Renal cortex interstitium (tissue), 11 donors: ENCODE measurements at regions not wholly inside any gene's neighbourhood (a gene's known extent, or its start where the extent isn't known, plus 50 kb on each side); places are given as distances from the start of the nearest gene placed in this dataset.
"Not testable (repeated sequence)": the region's sequence is repeated elsewhere in the genome, so short reads cannot be mapped to it uniquely, and the experiment has no call there.

Source experiments
- DNase-seq, 11 donors: peaks; one replicate each; pipeline ENCODE4 v3.0.0-alpha.2; 2013; ENCODE audit warnings: low read depth in 9 of 11, low spot score in 4 of 11; ENCODE audit errors: extremely low read depth in 1 of 11

DNA sequence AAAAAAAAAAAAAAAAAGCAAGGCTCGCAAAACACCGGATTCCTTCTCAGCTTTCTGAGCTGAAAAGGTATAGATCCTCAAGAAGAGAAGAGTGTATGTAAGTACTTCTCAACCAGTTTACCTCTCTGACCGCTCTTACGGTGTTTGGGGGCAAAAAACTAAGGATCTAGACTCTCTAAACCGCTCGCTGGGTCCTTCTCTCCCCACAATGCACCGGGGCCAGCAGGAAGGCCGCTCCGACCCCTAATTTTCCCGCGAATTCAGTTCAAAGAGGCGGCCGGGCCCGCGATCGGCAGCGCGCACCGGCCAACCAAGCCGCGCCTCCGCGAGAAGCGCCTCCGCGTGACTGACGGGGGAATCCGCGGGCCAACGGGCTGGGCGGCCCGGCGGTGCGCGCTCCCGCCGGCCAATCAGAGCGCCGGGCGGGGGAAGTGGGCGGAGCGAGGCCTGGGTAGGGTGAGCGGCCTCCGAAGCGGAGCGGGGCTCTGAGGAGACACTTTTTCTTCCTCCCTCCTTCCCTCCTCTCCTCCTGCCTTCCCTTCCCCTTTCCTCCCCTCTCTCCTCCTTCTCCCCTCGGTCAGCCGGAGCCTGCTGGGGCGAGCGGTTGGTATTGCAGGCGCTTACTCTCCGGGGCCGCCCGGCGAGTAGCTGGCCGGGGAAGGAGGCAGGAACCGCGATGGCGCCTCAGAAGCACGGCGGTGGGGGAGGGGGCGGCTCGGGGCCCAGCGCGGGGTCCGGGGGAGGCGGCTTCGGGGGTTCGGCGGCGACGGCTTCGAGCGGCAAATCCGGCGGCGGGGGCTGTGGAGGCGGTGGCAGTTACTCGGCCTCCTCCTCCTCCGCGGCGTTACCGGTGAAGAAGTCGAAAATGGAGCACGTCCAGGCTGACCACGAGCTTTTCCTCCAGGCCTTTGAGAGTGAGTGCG is 93.0 kb downstream of the CRLF3 start:
- peak in 10 of 11 donors; percentile 61 to 82 (median 75) for DNase-seq

DNA sequence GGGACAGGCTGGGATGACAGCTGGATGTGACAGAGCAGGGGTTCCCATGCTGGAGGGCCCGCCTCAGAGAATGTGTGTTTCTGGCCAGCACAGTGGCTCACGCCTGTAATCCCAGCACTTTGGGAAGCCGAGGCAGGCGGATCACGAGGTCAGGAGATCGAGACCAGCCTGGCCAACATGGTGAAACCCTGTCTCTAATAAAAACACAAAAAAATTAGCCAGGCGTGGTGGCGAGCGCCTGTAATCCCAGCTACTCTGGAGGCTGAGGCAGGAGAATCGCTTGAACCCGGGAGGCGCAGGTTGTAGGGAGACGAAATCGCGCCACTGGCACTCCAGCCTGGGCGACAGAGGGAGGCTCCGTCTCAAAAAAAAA is 93.7 kb downstream of the CRLF3 start:
- not testable (repeated sequence) for DNase-seq

DNA sequence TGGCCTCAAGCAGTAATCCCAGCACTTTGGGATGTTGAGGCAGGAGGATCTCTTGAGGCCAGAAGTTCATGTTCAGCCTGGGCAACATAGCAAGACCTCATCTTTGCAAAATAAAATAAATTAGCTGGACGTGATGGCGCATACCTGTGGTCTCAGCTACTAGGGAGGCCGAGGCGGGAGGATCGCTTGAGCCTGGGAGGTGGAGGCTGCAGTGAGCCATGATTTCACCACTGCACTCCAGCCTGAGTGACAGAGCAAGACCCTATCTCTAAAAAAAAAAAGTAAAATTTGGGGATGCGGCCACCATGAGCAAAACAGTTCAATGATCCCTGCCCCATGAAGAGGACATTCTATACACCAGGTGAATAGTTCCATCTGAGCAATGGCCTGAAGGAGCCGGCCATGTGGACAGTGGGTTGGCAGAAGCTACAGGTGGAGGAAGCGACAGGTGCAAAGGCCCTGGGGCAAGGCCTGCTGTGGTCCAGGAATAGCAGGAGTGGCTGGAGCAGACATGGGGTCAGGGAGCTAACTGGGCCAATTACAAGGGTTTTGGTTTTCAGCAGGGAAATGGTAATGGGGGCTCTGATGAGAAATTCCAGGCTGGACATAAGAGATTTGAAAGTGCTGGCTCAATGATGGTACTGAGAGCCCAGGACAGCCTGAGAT is 94.2 kb downstream of the CRLF3 start:
- not testable (repeated sequence) for DNase-seq

DNA sequence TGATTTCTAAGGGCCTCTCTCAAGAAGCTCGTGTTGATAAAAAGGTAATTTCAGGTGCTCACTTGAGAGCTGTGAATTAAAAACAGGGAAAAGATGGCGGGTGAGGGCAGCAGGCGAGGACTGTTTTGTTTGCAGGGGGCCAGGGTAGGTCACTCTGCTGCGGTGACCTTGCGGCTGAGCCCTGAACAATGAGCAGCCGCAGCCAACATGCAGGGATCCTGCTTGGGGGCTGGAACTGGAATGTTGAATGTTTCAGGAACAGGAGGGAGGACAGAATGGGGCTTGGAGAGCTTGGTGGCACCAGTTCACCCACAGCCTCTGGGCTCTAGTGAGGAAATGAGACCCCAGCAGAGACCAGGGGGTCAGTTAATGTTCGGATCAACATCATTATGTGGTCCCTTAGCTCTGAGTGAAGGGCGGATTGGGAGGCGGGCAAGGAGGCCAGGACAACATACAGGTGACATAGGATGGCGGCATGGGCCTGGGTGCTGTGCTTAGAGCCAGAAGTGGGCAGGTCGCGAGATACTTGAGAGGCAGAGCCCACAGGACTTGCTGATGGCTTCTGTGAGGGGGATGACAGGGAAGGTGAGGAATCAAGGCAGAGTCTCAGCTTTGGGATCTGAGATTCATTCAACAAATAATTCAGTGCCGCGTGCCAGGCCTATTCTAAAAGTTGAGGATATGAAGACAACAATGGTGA is 94.9 kb downstream of the CRLF3 start:
- DNase-seq, result not testable (repeated sequence)

DNA sequence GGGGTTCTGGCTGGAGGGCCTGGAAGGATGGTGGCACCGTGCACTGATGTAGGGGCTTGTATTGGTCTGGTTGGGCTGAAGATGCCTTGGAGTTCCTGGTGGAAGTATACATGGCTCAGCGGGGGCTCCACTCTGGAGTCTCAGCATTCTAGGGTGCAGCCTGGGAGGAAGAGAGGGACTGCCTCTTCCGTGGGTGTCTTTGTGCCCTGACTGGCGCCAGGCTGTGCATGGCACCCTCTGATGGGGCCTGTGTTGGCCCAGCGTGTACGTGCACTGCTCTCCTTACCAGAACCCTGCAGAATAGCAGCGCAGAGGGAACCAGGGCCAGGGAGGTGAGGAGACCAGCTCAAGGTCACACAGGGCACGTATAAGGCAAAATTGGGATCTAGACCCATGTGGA is 97.0 kb downstream of the CRLF3 start:
- DNase-seq, result not testable (repeated sequence)

DNA sequence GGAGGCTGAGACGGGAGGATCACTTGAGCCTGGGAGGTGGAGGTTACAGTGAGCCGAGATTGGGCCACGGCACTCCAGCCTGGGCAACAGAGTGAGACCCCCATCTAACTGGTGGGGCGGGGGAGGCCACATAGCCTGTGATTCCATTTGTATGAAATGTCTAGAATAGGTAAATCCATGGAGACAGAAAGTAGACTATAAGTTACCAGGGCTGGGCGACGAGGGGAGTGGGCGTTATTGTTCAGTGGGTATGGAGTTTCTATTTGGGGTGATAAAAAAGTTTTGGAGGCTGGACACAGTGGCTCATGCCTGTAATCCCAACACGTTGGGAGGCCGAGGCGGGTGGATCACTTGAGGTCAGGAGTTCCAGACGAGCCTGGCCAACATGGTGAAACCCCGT is 97.8 kb downstream of the CRLF3 start:
- DNase-seq, result not testable (repeated sequence)

DNA sequence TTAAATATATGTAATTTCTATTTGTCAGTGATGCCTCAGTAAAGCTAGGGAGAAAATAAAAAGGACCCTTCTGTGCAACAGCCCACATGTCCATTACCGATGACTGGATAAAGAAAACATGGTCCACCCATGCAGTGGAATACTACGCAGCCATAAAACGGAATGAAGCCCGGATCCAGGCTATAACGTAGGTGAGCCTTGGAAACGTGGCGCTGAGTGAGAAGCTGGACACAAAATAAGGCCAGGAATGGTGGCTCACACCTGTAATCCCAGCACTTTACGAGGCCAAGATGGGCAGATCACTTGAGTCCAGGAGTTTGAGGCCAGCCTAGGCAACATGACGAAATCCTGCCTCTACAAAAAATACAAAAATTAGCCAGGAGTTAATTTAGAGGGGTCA is 98.2 kb downstream of the CRLF3 start:
- not testable (repeated sequence) for DNase-seq

DNA sequence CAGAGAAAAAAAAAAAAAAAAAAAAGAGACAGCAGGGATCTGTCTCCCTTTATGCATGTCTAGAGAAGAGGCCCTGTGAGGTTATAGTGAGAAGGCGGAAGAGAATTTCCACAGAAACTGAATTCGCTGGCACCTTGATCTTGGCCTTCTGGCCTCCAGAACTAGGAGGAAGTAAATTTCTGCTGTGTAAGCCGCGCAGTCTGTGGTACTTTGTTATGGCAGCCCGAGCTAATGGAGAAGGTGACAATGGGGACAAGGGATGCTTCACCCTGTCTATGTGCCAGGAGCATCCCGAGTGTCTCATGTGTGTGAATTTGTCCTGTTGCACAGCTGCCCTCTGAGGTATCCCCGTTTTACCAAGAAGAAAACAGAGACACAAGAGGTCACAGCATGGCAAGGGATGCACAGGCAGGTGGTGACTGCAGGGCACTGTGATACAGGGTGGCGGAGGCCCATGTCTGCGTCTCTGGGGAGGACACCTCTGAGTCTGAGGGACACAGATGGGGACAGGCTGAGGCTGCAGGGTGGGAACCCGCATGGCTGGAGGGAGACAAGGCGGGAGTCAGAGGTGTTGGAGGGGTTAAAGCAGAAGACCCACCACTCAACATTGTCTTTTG is 100.3 kb downstream of the CRLF3 start:
- not testable (repeated sequence) for DNase-seq

DNA sequence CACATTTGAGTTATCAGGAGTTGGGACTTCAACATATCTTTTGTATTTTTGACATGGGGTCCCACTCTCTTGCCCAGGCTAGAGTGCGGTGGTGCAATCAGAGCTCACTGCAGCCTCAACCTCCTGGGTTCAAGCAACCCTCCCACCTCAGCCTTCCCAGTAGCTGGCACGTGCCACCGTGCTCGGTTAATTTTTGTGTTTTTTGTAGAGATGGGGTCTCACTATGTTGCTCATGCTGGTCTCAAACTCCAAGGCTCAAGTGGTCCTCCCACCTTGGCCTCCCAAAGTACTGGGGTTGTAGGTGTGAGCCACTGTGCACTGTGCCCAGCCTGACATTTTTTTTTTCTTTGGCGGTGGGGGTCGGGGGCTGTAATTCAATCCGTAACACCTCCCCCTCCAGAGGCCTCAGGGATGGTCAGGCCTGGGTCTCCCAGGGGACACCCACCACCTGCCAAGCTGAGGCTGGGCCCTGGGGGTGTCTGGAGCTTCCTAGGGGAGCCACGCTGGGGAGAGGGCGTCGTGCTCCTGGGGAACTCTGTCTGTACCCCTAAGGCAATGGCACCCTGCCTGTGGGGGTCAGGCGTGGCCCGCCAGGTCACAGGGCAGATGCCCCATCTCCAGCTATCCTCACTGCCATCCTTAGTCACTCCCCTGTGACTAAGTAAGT is 102.2 kb downstream of the CRLF3 start:
- DNase-seq, result not testable (repeated sequence)

DNA sequence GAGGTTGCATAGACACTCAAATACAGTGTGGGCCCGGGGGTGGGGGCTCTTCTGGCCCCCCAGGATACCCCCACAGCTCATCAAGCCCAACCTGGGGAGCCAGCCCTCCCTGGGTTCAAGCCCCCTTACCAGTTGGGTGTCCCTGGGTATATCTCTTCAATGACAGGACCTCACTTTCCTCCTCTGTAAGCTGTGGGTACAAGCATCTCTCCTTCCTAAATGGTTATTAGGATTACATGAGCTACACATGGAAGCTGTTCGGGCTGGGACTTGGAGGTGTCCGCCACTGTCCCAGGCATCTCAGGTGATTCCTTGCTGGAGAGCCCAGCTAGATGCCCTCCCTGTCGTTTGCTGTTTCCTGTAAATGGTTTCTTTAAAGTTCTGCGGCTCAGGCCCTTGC is 103.5 kb downstream of the CRLF3 start:
- not testable (repeated sequence) for DNase-seq

DNA sequence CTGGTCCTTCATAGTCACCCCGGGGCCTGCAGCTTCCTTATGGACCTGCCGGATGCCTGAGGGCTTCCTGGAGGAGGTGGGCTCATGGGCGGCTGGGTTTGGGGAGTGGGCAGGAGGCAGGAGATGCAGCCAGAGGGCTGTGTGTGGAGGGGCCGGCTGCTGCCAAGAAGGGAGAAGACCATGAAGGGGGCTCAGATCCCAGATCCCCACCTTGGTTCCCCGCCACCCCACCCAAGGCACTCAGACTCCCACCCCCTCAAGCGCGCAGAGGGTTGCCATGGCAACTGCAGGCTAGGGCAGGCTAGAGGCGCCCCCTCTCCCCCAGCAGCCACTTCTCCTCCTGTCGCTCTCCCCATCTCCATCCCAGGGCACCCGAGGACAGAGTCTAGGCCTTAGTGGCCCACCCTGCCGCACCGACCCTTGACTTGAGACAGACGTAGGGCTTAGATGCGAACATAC is 104.5 kb downstream of the CRLF3 start:
- no peak for DNase-seq

DNA sequence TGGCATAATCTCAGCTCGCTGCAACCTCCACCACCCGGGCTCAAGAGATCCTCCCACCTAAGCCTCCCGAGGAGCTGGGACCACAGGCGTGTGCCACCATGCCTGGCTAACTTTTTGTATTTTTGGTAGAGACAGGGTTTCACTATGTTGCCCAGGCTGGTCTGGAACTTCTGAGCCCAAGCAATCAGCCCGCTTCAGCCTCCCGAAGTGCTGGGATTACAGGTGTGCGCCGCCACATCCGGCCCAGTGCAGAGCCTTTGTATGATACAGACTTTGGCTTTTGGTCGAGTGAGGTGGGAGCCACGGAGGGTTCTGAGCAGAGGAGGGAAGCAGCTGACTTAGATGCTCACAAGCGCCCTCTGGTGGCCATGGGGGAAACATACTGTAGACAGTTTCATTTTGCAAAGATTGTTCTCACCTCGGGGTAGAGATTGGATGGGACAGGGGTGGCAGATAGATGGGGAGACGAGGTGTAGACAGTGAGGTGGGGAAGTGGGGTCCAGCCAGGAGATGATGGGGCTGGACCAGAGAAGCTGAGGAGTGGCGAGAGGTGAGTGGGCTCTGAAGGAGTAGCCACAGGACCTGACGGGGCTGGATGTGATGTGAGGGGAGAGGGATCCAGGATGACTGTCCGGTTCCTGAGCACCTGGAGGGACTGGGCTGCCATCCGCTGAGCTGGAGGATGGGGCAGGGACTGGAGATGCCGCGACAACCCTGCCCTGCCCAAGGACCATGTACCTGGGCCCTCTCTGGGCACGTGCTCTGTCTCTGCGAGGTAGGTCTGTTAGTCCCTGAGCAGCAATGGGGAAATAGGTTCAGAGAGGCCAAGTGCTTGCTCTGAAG is 105.1 kb downstream of the CRLF3 start:
- DNase-seq, result not testable (repeated sequence)

DNA sequence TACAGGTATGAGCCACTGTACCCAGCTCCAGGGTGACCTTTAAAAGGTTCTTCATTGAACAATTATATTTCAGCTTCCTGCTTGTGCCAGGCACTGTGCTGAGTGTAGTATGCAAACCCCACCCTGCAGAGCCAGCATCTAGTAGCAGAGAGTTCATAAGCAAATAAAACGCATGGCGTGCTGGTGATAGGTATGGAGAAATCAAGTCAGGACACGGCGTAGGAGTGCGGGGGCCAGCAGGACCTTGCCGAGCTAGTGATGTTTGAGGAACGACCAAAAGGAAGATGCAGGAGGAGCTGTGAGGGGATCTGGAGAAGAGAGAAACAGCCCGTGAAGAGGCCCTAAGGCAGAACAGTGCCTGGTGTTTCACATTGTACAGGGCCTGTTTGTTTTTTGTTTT is 105.8 kb downstream of the CRLF3 start:
- not testable (repeated sequence) for DNase-seq

DNA sequence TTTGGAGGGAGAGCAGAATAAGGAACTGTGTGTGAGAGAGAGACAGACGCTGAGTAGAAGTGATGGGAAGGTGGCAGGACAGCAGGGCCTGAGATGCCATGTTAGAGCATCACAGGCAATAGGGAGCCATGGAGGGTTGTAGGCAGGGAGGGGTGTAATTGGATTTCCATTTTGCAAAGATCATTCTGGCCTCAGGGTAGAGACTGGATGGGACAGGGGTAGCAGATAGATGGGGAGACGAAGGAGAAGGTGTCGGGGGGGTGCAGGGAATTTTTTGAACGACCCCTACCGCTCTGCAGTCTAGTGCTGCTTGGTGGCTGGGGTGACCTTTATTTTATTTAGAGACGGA is 106.4 kb downstream of the CRLF3 start:
- DNase-seq, result not testable (repeated sequence)

DNA sequence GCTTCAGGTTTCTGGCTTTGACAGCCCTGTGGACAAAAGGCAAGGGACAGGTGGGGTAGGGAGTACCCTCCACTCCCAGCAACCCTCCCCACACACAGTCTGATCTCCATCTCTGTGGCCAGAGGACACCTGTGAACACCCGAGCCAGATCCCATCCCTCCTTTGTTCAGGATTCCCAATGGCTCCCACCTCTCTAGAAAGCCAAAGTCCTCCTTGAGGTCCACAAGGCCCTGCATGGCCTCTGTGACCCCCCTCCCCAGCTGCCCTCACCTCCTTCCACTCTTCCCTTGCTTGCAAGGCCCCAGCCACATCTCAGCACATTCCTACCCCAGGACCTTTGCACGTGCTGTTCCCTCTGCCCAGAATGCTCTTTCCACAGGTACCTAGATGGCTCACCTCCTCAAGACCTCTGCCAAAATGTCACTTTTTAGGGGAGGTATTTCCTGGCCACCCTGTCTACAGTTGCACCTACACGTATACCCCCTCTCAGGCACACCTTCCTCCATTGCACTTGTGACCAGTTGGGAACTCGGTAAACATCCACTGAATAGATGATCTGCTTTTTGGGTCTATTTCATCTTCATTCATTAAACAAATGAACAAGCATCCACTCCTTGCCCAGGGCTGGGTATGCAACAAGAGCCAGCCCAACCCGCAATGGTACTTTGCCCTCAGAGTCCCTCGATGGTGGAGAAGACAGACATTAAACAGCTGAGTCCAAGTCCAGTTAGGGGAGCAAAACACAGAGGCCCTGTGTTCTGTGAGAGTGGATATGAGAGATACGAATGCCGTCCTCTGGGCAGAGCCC is 107.0 kb downstream of the CRLF3 start:
- no peak for DNase-seq

DNA sequence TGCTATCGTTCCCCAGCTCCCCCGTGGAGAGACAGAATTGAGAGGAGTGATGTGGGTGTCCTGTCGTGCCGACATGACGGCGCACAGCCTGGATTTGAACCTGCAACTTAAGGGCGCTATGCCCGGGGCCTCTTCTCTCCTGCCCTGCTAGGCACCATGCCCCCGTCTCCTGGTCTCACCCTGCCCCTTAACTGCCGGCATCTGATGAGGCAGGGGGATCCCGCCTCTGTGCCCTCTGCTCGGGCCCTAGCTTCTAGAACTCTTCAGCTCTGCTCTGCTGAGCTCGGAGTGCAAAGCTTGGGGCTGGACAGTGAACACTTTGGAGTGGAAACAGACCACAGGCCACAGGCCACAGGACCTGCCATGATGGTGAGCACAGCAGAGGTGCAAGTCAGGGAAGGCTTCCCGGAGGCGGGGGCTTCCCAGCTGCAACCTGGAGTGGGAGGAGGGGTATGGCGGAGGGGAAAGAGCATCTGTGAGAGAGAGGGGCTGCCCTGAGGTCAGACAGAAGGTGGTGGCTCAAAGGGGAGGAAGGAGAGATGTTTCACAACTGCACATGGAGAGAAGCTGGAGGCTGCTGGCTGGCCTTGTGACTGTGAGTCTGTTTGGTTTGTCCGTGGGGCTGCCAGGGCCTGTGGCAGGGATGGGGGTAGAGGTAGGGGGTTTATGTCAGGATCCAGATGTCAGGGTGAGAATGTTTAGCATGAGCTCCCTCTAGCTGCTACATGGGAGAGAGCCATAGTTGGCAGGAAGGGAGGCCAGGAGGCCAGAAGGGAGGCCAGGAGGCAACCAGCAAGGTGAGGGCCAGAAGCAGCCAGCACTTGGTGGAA is 107.8 kb downstream of the CRLF3 start:
- no peak for DNase-seq
